HEK293 (cell line): ENCODE measurements at regions not wholly inside any gene's neighbourhood (a gene's known extent, or its start where the extent isn't known, plus 50 kb on each side); places are given as distances from the start of the nearest gene placed in this dataset.

Experiments used
- CTCF ChIP-seq: fragments of 450-650 bp; formaldehyde crosslinking; IDR thresholded peaks from 2 replicates; pipeline ENCODE4 v1.5.1; 2016; ENCODE audit warnings: missing biosample characterization, missing genetic modification characterization
- OVOL3 ChIP-seq: fragments of 450-650 bp; formaldehyde crosslinking; IDR thresholded peaks from 2 replicates; pipeline ENCODE4 v1.5.1; 2016; ENCODE audit warnings: missing biosample characterization, missing genetic modification characterization

GRCh38 chr3:177574222-177574856, 377.1 kb upstream of the TBL1XR1 start:
- TF ChIP-seq CTCF (no peak), OVOL3 (no peak)
